ENCODE measurements at regions not wholly inside any gene's neighbourhood (a gene's known extent, or its start where the extent isn't known, plus 50 kb on each side); places are given as distances from the start of the nearest gene placed in this dataset.

GRCh38 chr16:74232806-74233465 lies 63.7 kb upstream of the PSMD7 start:
- no peak for DNase-seq (ENCODE audit: low read depth in 3 of 3)

- no peak for DNase-seq (ENCODE audit: low read depth in 3 of 3)
These were observed 66.5 kb upstream of the PSMD7 start for GRCh38 chr16:74230126-74230525.

- DNase-seq (ENCODE audit: low read depth in 3 of 3) = no peak
These were observed 70.2 kb upstream of the PSMD7 start for GRCh38 chr16:74226338-74226954.

DNA sequence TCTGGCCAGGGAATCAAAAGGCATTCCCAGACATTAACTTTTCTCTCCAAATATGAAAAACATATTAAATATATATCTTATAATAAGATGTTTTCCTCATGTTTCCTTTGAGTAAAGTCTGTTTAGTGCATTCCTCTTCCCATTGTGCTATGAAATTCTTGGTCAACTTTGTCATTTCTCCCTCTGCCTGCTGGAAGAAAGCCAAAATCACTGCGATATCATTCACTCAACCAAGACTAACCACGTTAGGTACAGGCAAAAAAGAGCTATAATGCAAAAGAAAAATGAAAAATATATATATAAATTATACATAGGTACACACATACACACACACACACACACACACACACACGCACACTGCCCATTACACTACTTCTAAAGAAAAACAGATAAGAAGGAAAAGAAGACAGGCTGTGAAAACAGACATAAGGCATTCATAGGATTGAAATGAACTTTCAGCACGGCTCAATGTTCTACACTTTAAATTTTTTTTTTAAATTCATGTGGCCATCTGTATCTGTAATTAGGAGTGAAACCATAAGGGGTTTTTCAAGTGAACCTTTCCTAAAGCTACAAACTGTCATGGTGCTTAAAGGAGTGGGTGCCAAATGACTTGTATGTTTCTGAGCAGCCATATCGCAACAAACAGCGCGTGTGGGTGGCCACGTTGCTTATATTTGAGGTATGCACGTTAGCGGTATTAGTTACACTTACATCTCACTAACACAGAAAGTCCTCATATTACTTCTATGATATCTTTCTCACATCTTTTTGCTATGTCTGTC lies 71.6 kb upstream of the PSMD7 start:
- no peak for DNase-seq (ENCODE audit: low read depth in 3 of 3)

DNA sequence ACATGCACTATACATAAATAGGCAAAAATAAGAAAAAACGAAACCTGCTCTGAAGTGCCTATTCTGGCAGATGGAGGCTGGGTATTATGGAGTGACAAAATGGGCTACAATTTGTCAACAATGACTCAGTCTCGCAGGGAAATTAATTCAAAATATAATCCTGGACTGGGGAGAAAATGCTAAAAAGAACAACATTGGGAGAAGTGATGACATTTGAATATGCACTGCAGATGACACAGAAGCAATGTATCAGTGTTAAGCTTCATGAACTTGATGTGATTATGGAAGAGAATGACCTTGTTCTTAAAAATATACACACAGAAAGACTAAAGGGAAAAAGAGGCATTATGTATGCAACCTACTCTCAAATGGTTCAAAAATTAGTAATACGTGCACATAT lies 74.8 kb upstream of the PSMD7 start:
- no peak for DNase-seq (ENCODE audit: low read depth in 3 of 3)

GRCh38 chr16:74219706-74220105 lies 76.9 kb upstream of the PSMD7 start:
- no peak for DNase-seq (ENCODE audit: low read depth in 3 of 3)

DNA sequence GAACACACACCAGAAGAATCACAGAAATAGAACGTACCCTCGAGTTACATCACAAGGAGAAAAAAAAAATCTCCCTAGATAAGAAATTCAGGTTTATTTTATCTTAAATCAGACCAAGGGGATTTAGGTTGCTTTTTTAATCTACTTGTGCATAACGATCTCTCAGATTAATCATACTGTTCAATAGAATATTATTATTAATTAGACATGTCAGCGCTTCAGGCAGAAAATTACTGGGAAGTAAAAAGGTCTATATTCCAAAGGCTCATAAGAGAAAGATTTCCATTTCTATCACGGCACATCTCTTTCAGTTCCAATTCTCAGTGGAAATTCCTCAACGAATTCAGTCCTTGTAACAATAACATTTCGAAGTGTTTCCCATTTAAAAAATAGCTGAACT lies 77.7 kb upstream of the PSMD7 start:
- DNase-seq (ENCODE audit: low read depth in 3 of 3) = no peak

- no peak for DNase-seq (ENCODE audit: low read depth in 3 of 3)
These were observed 80.3 kb upstream of the PSMD7 start for GRCh38 chr16:74216319-74216718.

GRCh38 chr16:74215249-74215648 lies 81.4 kb upstream of the PSMD7 start:
- no peak for DNase-seq (ENCODE audit: low read depth in 3 of 3)

- no peak for DNase-seq (ENCODE audit: low read depth in 3 of 3)
These were observed 83.2 kb upstream of the PSMD7 start for GRCh38 chr16:74213372-74213771.

- DNase-seq (ENCODE audit: low read depth in 3 of 3) = no peak
These were observed 86.4 kb upstream of the PSMD7 start for GRCh38 chr16:74210245-74210644.

GRCh38 chr16:74202009-74202408 lies 94.6 kb upstream of the PSMD7 start:
- DNase-seq (ENCODE audit: low read depth in 3 of 3) = no peak

DNA sequence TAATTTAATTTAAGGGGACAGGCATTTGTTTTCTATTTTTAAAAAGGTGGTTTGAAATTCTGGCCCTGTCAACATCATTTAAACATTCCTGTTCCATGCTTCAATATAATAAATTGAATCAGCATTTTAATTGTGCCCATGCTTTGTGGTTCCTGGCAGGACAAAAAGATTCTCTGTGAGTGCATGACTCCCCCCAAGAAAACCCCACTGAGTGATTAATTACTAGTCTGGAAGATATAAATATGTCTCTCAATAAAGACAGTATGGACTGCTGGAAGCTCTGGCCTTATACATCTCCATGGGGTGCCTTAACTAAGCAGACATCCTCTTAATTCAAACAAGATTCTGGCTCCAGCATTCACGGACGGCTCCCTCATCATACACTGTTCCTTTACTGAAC lies 95.0 kb upstream of the PSMD7 start:
- DNase-seq (ENCODE audit: low read depth in 3 of 3) = no peak

GRCh38 chr16:74200921-74201320 lies 95.7 kb upstream of the PSMD7 start:
- no peak for DNase-seq (ENCODE audit: low read depth in 3 of 3)

DNA sequence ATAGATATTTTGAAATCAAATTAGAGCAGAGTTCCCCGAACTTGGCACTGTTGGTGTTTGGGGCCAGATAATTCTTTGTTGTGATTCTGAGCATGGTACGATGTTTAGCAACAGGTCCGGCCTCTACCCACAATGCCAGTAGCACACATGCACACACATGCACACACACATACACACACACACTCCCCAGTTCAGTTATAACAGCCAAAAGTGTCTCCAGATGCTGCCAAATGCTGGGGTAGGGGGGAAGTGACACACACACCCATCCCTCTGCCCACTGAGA lies 96.8 kb upstream of the PSMD7 start:
- no peak for DNase-seq (ENCODE audit: low read depth in 3 of 3)

- DNase-seq (ENCODE audit: low read depth in 3 of 3) = no peak
These were observed 97.4 kb upstream of the PSMD7 start for GRCh38 chr16:74199066-74199841.

GRCh38 chr16:74192281-74192797 lies 104.3 kb upstream of the PSMD7 start:
- no peak for DNase-seq (ENCODE audit: low read depth in 3 of 3)

DNA sequence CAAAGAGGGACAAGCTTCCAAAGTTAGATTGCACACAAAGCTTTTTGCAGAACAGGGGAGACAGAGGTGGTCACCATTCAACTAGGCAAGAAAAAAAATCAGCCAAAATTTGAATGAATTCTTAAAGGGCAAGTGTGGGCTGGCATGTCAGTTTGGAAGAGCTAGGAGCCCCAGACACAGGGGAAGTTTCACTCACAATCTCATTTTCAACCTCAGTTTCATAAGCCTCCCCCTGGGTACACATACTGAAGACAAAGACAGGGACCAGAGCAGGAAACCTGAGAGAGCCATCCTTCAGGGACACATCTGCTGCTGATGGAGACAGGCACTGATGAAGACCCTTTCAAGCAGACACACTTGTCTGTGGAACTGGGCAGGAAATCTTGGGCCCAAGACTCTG lies 106.3 kb upstream of the PSMD7 start:
- no peak for DNase-seq (ENCODE audit: low read depth in 3 of 3)

- DNase-seq (ENCODE audit: low read depth in 3 of 3) = no peak
These were observed 107.8 kb upstream of the PSMD7 start for GRCh38 chr16:74188856-74189255.

GRCh38 chr16:74186561-74186971 lies 110.0 kb upstream of the PSMD7 start:
- no peak for DNase-seq (ENCODE audit: low read depth in 3 of 3)

GRCh38 chr16:74184839-74185238 lies 111.8 kb upstream of the PSMD7 start:
- no peak for DNase-seq (ENCODE audit: low read depth in 3 of 3)

DNA sequence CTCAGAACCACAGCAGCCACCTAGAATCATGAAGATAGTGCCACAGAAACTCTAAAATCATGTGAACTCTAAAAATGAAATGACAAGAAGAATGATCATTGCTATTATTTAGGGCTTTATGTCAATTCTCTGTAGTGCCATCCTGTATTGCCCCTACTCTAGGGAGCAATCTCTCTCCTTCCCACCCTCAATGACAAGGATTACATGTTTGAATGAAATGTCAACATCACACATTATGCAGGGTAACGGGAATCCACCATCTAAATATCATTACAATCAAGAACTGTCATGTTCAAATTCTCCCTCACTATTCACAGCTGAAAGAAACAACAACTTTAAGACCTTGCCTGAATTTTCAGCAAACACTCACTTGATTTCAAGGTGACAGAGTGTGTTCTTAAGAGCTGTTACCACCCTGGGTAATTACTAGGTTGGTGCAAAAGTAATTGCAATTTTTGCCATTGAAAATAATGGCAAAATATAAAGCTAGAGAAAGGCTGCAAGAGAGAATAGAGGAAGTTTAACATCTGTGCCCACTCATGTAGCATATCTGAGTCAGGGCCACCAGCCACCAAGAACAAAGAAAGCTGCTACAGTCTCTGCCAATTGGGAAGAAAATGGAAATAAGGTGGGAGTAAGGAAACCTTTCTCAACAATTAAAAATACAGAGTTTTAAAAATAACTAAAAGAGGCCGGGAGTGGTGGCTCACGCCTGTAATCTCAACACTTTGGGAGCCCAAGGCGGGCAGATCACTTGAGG lies 112.8 kb upstream of the PSMD7 start:
- no peak for DNase-seq (ENCODE audit: low read depth in 3 of 3)

Data from stimulated activated CD4-positive, alpha-beta T cell treated with anti-CD3 and anti-CD28 coated beads, TNF-alpha, amount 100 ng/mL, for 48 hours (primary cell).